Smooth muscle cell (in vitro differentiated cells): ENCODE measurements at regions not wholly inside any gene's neighbourhood (a gene's known extent, or its start where the extent isn't known, plus 50 kb on each side); places are given as distances from the start of the nearest gene placed in this dataset.

Source experiments
- DNase-seq: peaks from one replicate; lab custom pipeline; 2025; ENCODE audit not compliant: unreplicated experiment; lab: John Stamatoyannopoulos, UW
- H2AFZ ChIP-seq: fragments of 200-600 bp; sonication (generic); 2 replicates; pipeline ENCODE4 v1.6.0; 2016; ENCODE audit warnings: antibody characterized with exemption, low read depth, mild to moderate bottlenecking
- H3F3A ChIP-seq: fragments of 200-600 bp; sonication (generic); 2 replicates; pipeline ENCODE4 v1.6.0; 2017; ENCODE audit warnings: antibody characterized with exemption, low read depth
- H3K27ac ChIP-seq: fragments of 200-600 bp; sonication (generic); 2 replicates; pipeline ENCODE4 v1.5.1; 2016; ENCODE audit warnings: low read depth, mild to moderate bottlenecking
- H3K27me3 ChIP-seq: fragments of 200-600 bp; sonication (generic); 2 replicates; pipeline ENCODE4 v1.6.1; 2016; ENCODE audit warnings: low read depth, mild to moderate bottlenecking
- H3K36me3 ChIP-seq: fragments of 200-600 bp; sonication (generic); 2 replicates; pipeline ENCODE4 v1.5.1; 2016; ENCODE audit warnings: low read depth
- H3K4me1 ChIP-seq: fragments of 200-600 bp; sonication (generic); 2 replicates; pipeline ENCODE4 v1.5.1; 2016; ENCODE audit warnings: low read depth
- H3K4me2 ChIP-seq: fragments of 200-600 bp; sonication (generic); 2 replicates; pipeline ENCODE4 v1.6.0; 2016; ENCODE audit warnings: mild to moderate bottlenecking
- H3K4me3 ChIP-seq: fragments of 200-600 bp; sonication (generic); 2 replicates; pipeline ENCODE4 v1.5.1; 2016; ENCODE audit warnings: mild to moderate bottlenecking
- H3K79me2 ChIP-seq: fragments of 200-600 bp; sonication (generic); 2 replicates; pipeline ENCODE4 v1.6.0; 2016; ENCODE audit warnings: low read depth, mild to moderate bottlenecking
- H3K9ac ChIP-seq: fragments of 200-600 bp; sonication (generic); 2 replicates; pipeline ENCODE4 v1.6.0; 2016; ENCODE audit warnings: low read depth
- H3K9me3 ChIP-seq: fragments of 200-600 bp; sonication (generic); replicated peaks from 2 replicates; pipeline ENCODE4 v1.5.1; 2016; ENCODE audit warnings: low read depth
- H4K20me1 ChIP-seq: fragments of 200-600 bp; sonication (generic); 2 replicates; pipeline ENCODE4 v1.6.0; 2016; ENCODE audit warnings: low read depth
- WGBS: methylation state at CpG from one replicate; pipeline ENCODE4 v1.1.7; 2016; ENCODE audit warnings: low lambda C conversion rate; 5-methylcytosine and 5-hydroxymethylcytosine counted together
- TF ChIP-seq, protein P1 (sequence below): fragments of 200-600 bp; sonication (generic); IDR thresholded peaks from 2 replicates; pipeline ENCODE4 v1.5.1; 2017; ENCODE audit warnings: borderline replicate concordance, mild to moderate bottlenecking, antibody characterized with exemption; ENCODE audit not compliant: insufficient read depth, poor library complexity, severe bottlenecking

DNA sequence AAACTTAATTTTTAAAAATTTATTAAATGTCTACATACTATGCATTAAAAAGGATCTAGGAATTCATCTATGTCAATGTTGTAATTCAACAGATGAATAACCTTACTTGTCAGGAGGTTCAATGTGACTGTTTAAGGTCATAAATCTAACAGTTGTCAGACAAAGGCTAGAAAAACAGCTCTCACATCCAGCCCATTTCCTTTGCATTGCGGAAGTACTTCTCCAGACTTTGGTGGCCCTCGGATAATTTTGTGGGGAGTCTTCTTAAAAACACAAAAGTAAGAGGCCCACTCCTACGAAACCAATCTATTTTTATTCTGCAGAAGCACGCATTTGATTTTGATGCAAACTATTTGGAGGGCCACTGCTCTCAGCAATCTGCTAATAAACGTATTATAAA is 122.6 kb upstream of the CHRM3 start:
- Histone ChIP-seq H3K9ac (no peak overlapping the region), H4K20me1 (no peaks in the 10 kb centered on the region), H3K9me3 (no peaks in the 10 kb centered on the region), H2AFZ (no peak overlapping the region), H3K4me2 (no peak overlapping the region), H3F3A (no peaks in the 10 kb centered on the region), H3K79me2 (no peaks in the 10 kb centered on the region), H3K4me3 (no peak overlapping the region), H3K4me1 (no peaks in the 10 kb centered on the region), H3K36me3 (no peaks in the 10 kb centered on the region), H3K27ac (no peak overlapping the region), H3K27me3 (no peaks in the 10 kb centered on the region)
- WGBS, result 85% methylated on average over 5 of the region's 5 CpGs
- no peak for DNase-seq
- TF ChIP-seq, protein P1, sequence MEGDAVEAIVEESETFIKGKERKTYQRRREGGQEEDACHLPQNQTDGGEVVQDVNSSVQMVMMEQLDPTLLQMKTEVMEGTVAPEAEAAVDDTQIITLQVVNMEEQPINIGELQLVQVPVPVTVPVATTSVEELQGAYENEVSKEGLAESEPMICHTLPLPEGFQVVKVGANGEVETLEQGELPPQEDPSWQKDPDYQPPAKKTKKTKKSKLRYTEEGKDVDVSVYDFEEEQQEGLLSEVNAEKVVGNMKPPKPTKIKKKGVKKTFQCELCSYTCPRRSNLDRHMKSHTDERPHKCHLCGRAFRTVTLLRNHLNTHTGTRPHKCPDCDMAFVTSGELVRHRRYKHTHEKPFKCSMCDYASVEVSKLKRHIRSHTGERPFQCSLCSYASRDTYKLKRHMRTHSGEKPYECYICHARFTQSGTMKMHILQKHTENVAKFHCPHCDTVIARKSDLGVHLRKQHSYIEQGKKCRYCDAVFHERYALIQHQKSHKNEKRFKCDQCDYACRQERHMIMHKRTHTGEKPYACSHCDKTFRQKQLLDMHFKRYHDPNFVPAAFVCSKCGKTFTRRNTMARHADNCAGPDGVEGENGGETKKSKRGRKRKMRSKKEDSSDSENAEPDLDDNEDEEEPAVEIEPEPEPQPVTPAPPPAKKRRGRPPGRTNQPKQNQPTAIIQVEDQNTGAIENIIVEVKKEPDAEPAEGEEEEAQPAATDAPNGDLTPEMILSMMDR, result no peak

GRCh38 chr1:239262538-239262937 is 123.8 kb upstream of the CHRM3 start:
- H3K4me2 ChIP-seq, result no peak overlapping the region

DNA sequence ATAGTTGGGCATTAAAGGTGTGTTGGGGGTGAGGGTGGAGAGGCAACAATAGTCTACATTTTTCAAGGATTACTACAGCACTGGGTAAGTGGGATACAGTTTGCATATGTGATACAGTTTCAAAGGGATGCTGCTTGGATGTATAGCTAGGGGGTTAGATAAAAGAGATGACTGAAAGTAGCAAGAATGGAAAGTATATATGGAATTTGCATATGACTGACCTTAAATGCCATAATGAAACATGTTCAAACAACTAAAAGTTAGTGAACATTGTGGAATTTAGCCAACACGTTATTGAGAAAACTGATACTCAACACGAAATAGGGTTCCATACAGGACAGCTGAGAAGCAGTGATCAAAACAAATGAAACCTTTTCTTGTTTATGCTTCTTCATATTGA is 124.8 kb upstream of the CHRM3 start:
- no peak overlapping the region for H2AFZ ChIP-seq
- TF ChIP-seq, protein P1, result no peak
- H3K27ac ChIP-seq, result no peak overlapping the region
- DNase-seq, result no peak
- H3K4me2 ChIP-seq, result no peak overlapping the region
- H3K79me2 ChIP-seq, result no peaks in the 10 kb centered on the region
- H3K27me3 ChIP-seq, result no peaks in the 10 kb centered on the region
- H3K4me1 ChIP-seq, result no peaks in the 10 kb centered on the region
- no peak overlapping the region for H3K9ac ChIP-seq
- H3F3A ChIP-seq, result no peaks in the 10 kb centered on the region
- 81% methylated on average over 2 of the region's 2 CpGs for WGBS
- no peaks in the 10 kb centered on the region for H4K20me1 ChIP-seq
- no peak overlapping the region for H3K4me3 ChIP-seq
- H3K36me3 ChIP-seq, result no peaks in the 10 kb centered on the region
- H3K9me3 ChIP-seq, result no peaks in the 10 kb centered on the region

More at GRCh38 chr1:239262538-239262937, 123.8 kb upstream of the CHRM3 start:
- TF ChIP-seq, protein P1, result no peak
- H2AFZ ChIP-seq, result peak overlapping the region; percentile 51
- 96% methylated on average over 1 of the region's 1 CpG for WGBS
- no peak overlapping the region for H3K4me3 ChIP-seq
- H4K20me1 ChIP-seq, result no peaks in the 10 kb centered on the region
- H3K36me3 ChIP-seq, result no peaks in the 10 kb centered on the region
- H3K9ac ChIP-seq, result no peak overlapping the region
- no peaks in the 10 kb centered on the region for H3K27me3 ChIP-seq
- H3K9me3 ChIP-seq, result no peaks in the 10 kb centered on the region
- H3F3A ChIP-seq, result no peaks in the 10 kb centered on the region
- no peaks in the 10 kb centered on the region for H3K4me1 ChIP-seq
- H3K27ac ChIP-seq, result no peak overlapping the region
- DNase-seq, result no peak
- no peaks in the 10 kb centered on the region for H3K79me2 ChIP-seq

DNA sequence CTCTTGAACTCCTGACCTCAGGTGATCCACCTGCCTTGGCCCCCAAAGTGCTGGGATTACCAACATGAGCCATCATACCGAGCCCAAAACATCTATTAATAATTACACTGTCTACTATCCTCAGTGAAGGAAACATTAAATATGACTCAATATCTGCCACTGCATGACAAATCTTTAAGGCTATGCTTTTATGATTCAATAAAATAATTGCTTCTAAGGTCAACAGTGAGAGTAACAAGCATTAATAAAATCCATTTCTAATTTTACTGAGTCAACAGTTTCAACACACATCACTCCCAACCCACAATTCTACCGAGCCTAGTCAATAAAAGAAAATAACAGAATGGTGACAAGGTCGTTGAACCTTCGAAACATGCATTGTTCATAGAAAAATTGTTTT is 125.5 kb upstream of the CHRM3 start:
- Histone ChIP-seq H3K9me3 (no peaks in the 10 kb centered on the region), H2AFZ (no peak overlapping the region), H3K4me2 (no peak overlapping the region), H3K4me1 (no peaks in the 10 kb centered on the region), H3K27me3 (no peaks in the 10 kb centered on the region), H3K4me3 (no peak overlapping the region), H3K9ac (no peak overlapping the region), H3F3A (no peaks in the 10 kb centered on the region), H4K20me1 (no peaks in the 10 kb centered on the region), H3K36me3 (no peaks in the 10 kb centered on the region), H3K79me2 (no peaks in the 10 kb centered on the region), H3K27ac (no peak overlapping the region)
- TF ChIP-seq, protein P1, result no peak
- DNase-seq, result no peak
- WGBS, result 88% methylated on average over 4 of the region's 4 CpGs
